ENCODE measurements at regions not wholly inside any gene's neighbourhood (a gene's known extent, or its start where the extent isn't known, plus 50 kb on each side); places are given as distances from the start of the nearest gene placed in this dataset.

DNA sequence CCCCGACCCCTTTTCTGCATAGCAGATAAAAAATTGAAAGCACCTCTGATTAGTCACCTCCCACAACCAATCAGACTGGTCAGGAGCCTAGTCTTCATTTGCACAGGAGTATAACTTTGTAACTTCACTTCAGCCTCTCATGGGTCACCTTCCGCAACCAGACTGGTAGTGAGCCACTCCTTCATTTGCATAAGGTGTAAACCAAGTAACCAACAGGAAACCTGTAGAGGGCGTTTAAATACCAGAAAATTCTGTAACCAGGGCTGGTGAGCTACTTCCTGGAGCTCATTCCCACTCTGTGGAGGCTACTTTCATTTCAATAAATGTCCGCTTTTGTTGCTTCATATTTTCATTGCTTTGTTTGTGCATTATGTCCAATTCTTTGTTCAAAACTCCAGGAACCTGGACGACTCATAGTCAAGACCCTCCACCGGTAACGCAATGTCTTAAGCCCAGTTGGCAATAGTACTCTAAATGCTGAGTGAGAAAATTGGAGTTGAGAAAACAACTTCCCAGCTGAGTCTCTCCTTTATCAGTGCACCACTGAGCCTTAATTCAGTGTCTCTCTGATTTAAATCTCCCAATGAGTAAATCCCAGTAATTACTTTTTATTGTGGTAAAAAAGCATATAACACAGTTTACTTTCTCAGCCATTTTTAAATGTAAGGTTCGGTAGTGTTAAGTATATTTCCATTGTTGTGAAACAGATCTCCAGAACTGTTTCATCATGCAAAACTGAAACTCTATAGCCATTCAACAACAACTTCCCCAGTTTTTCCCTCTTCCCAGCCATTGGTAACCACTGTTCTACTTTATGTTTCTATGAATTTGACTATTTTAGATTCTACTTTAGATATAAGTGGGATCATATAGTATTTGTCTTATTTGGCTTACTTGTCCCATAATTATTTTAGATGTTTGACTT is 392.7 kb upstream of the SLC8A1 start:
- H3K4me1 ChIP-seq (ENCODE audit: control insufficient read depth in 3 of 3, insufficient read depth in 2 of 3, low read depth in 1 of 3, low read length in 2 of 3) = no peaks in the 10 kb centered on the region
- H3K27me3 ChIP-seq (ENCODE audit: control insufficient read depth in 3 of 3, insufficient read depth in 3 of 3, low read length in 3 of 3) = no peaks in the 10 kb centered on the region
- 73 to 82% (median 80%) methylated on average over 8 of the region's 8 CpGs for WGBS, 3 donors
- H3K27ac ChIP-seq (ENCODE audit: low read depth in 1 of 3, low read length in 2 of 3) = no peak overlapping the region
- DNase-seq (peak in 1 of 2 donors; percentile 10), FAIRE-seq (no peak)
- H3K36me3 ChIP-seq (ENCODE audit: control insufficient read depth in 3 of 3, insufficient read depth in 2 of 3, low read depth in 1 of 3, low read length in 3 of 3) = no peaks in the 10 kb centered on the region
- no peaks in the 10 kb centered on the region for H3K9me3 ChIP-seq (ENCODE audit: control insufficient read depth in 2 of 2, insufficient read depth in 1 of 2, low read depth in 1 of 2, low read length in 1 of 2)
- H3K4me3 ChIP-seq (ENCODE audit: low read depth in 1 of 3, low read length in 3 of 3) = no peak overlapping the region

DNA sequence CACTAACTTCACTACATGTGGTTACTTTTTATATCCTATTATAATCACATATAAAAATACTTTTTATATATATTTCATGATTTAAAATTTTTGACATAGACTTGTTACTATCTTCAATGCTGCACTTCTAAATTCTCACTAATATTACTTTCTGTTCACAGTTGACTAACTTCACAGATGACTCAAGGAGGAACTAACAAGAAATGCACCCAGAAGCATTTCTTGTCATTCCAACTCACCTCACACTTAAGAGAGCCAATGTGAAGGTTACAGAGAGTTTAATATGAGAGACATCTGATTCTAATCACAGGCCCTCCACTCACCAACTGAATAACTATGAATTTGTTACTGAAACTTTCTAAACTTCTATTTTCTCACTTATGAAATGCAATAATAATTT is 399.8 kb upstream of the SLC8A1 start:
- H3K9me3 ChIP-seq (ENCODE audit: control insufficient read depth in 2 of 2, insufficient read depth in 1 of 2, low read depth in 1 of 2, low read length in 1 of 2) = no peaks in the 10 kb centered on the region
- no peak for FAIRE-seq
- no peak overlapping the region for H3K27ac ChIP-seq (ENCODE audit: low read depth in 1 of 3, low read length in 2 of 3)
- H3K4me1 ChIP-seq (ENCODE audit: control insufficient read depth in 3 of 3, insufficient read depth in 2 of 3, low read depth in 1 of 3, low read length in 2 of 3) = no peaks in the 10 kb centered on the region
- H3K27me3 ChIP-seq (ENCODE audit: control insufficient read depth in 3 of 3, insufficient read depth in 3 of 3, low read length in 3 of 3) = no peaks in the 10 kb centered on the region
- DNase-seq = no peak
- no peaks in the 10 kb centered on the region for H3K36me3 ChIP-seq (ENCODE audit: control insufficient read depth in 3 of 3, insufficient read depth in 2 of 3, low read depth in 1 of 3, low read length in 3 of 3)
- H3K4me3 ChIP-seq (ENCODE audit: low read depth in 1 of 3, low read length in 3 of 3) = no peak overlapping the region

DNA sequence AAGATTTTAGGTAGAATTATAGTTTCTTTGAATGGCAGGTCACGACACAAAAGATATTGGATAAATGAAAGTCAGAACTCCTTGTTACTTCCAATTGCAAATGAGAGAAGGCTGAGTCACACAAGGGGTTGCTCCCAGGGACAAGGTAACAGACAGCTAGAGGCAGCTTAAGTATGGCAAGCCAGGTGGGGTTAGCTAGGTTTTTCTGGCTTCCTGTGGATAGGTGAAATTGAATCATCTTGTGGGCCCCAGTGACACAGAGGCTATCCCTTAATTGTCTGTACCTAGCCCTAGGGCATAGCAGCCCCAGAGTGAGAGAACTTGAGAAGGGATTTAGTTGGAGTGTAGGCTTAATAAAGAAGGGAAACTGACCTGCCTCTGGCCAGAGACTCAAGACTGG is 407.7 kb upstream of the SLC8A1 start:
- FAIRE-seq (no peak), DNase-seq (no peak)
- H3K27me3 ChIP-seq (ENCODE audit: control insufficient read depth in 3 of 3, insufficient read depth in 3 of 3, low read length in 3 of 3) = no peaks in the 10 kb centered on the region
- H3K4me3 ChIP-seq (ENCODE audit: low read depth in 1 of 3, low read length in 3 of 3) = no peak overlapping the region
- H3K9me3 ChIP-seq (ENCODE audit: control insufficient read depth in 2 of 2, insufficient read depth in 1 of 2, low read depth in 1 of 2, low read length in 1 of 2) = no peaks in the 10 kb centered on the region
- no peaks in the 10 kb centered on the region for H3K36me3 ChIP-seq (ENCODE audit: control insufficient read depth in 3 of 3, insufficient read depth in 2 of 3, low read depth in 1 of 3, low read length in 3 of 3)
- no peaks in the 10 kb centered on the region for H3K4me1 ChIP-seq (ENCODE audit: control insufficient read depth in 3 of 3, insufficient read depth in 2 of 3, low read depth in 1 of 3, low read length in 2 of 3)
- no peak overlapping the region for H3K27ac ChIP-seq (ENCODE audit: low read depth in 1 of 3, low read length in 2 of 3)
- 78 to 86% (median 84%) methylated on average over 1 of the region's 1 CpG for WGBS, 3 donors

DNA sequence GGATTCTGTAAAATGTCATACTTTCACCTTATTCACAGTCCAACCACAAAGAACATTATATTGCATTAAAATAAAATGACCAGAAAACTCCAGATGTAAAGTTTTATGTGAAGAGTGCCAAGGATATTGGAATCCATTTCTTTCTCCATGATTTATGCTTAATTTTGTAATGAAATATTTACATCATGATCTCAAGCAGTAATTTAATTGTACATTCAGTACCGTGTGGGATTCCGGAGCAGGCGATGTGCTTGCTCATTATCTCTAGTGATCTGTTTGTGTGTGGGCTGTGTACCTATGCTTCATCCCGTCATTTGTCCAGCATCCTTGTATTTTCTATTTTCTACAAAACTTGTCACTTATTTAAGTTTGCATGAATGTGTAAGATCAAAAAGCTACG is 415.9 kb upstream of the SLC8A1 start:
- Histone ChIP-seq H3K27ac (ENCODE audit: low read depth in 1 of 3, low read length in 2 of 3) (no peak overlapping the region), H3K9me3 (ENCODE audit: control insufficient read depth in 2 of 2, insufficient read depth in 1 of 2, low read depth in 1 of 2, low read length in 1 of 2) (no peaks in the 10 kb centered on the region), H3K4me1 (ENCODE audit: control insufficient read depth in 3 of 3, insufficient read depth in 2 of 3, low read depth in 1 of 3, low read length in 2 of 3) (no peaks in the 10 kb centered on the region), H3K27me3 (ENCODE audit: control insufficient read depth in 3 of 3, insufficient read depth in 3 of 3, low read length in 3 of 3) (no peaks in the 10 kb centered on the region), H3K36me3 (ENCODE audit: control insufficient read depth in 3 of 3, insufficient read depth in 2 of 3, low read depth in 1 of 3, low read length in 3 of 3) (no peaks in the 10 kb centered on the region), H3K4me3 (ENCODE audit: low read depth in 1 of 3, low read length in 3 of 3) (no peak overlapping the region)
- WGBS, 3 donors = 74 to 88% (median 86%) methylated on average over 5 of the region's 5 CpGs
- DNase-seq (no peak), FAIRE-seq (no peak)

DNA sequence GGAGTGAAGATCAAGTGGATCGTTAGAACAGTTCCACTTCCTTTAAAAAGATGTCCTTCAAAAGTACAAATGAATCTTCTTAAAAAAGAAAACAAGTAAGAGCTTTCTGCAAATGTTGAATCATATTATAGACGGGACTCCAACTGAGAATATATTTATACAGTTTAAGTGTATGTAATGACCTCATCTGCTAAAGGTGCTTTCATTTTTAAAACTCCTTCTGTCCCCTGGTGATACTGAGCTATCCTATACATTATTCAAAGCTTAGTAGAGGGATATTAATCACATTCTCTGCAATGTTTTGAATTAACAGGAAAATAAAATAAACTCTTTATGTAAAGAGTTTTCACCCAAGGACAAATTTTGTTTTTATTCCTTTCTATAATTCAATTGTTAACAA is 420.7 kb upstream of the SLC8A1 start:
- H3K27ac ChIP-seq (ENCODE audit: low read depth in 1 of 3, low read length in 2 of 3) = no peak overlapping the region
- no peak for DNase-seq
- H3K4me3 ChIP-seq (ENCODE audit: low read depth in 1 of 3, low read length in 3 of 3) = no peak overlapping the region
- H3K27me3 ChIP-seq (ENCODE audit: control insufficient read depth in 3 of 3, insufficient read depth in 3 of 3, low read length in 3 of 3) = no peaks in the 10 kb centered on the region
- 41 to 49% (median 46%) methylated on average over 2 of the region's 2 CpGs for WGBS, 3 donors
- H3K36me3 ChIP-seq (ENCODE audit: control insufficient read depth in 3 of 3, insufficient read depth in 2 of 3, low read depth in 1 of 3, low read length in 3 of 3) = no peaks in the 10 kb centered on the region
- H3K4me1 ChIP-seq (ENCODE audit: control insufficient read depth in 3 of 3, insufficient read depth in 2 of 3, low read depth in 1 of 3, low read length in 2 of 3) = no peaks in the 10 kb centered on the region
- FAIRE-seq = no peak
- no peaks in the 10 kb centered on the region for H3K9me3 ChIP-seq (ENCODE audit: control insufficient read depth in 2 of 2, insufficient read depth in 1 of 2, low read depth in 1 of 2, low read length in 1 of 2)

DNA sequence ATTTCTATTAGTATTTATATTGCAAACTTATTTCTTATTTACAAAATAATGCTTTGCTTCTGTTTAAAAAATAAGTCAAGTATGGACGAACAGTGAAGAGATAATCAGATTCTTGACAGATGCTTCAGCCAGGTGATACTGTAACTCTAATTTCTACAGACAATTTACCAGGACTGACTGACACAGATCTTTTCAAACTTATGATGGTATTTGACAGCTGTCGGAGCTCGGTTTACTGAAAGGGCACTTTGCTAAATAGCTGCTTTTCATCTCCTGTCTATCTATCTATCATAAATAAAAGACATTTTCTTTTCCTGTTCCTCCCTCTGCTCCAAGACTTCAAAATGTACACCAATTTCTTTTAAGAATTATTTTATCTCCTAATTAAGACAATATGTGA is 422.5 kb upstream of the SLC8A1 start:
- WGBS, 3 donors = 74 to 84% (median 82%) methylated on average over 3 of the region's 3 CpGs

DNA sequence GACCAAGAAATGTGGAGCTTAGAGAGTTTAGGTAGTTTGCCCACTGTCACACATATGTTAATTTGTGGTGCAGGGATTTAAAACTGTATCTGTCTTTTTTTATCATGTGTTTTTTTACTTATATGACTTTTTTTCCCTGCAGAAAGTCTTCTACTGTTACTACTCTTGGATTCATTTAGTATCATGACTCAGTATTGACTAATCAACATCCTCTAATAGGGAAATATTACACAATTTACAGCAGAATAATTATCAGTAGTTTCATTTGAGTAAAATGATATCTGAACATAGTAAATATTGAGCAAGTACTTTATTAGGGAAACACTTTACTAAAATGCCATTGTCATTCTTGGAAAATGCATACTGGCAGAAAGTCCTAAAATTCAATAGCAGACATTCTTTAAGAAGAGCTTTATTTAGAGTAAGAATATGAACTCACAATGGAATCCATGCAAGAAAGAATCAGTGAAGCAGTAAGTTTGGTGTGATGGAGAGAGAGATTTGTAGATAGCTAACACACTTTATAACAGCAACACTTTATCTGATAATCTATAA is 425.9 kb upstream of the SLC8A1 start:
- Histone ChIP-seq H3K27ac (ENCODE audit: low read depth in 1 of 3, low read length in 2 of 3) (no peak overlapping the region), H3K4me1 (ENCODE audit: control insufficient read depth in 3 of 3, insufficient read depth in 2 of 3, low read depth in 1 of 3, low read length in 2 of 3) (no peaks in the 10 kb centered on the region), H3K9me3 (ENCODE audit: control insufficient read depth in 2 of 2, insufficient read depth in 1 of 2, low read depth in 1 of 2, low read length in 1 of 2) (no peaks in the 10 kb centered on the region), H3K4me3 (ENCODE audit: low read depth in 1 of 3, low read length in 3 of 3) (no peak overlapping the region), H3K27me3 (ENCODE audit: control insufficient read depth in 3 of 3, insufficient read depth in 3 of 3, low read length in 3 of 3) (no peaks in the 10 kb centered on the region), H3K36me3 (ENCODE audit: control insufficient read depth in 3 of 3, insufficient read depth in 2 of 3, low read depth in 1 of 3, low read length in 3 of 3) (no peaks in the 10 kb centered on the region)
- no peak for DNase-seq
- FAIRE-seq = no peak

More for the DNA sequence above, 422.5 kb upstream of the SLC8A1 start:
- no peak for DNase-seq
- H3K27ac ChIP-seq (ENCODE audit: low read depth in 1 of 3, low read length in 2 of 3) = no peak overlapping the region
- no peaks in the 10 kb centered on the region for H3K27me3 ChIP-seq (ENCODE audit: control insufficient read depth in 3 of 3, insufficient read depth in 3 of 3, low read length in 3 of 3)
- no peaks in the 10 kb centered on the region for H3K9me3 ChIP-seq (ENCODE audit: control insufficient read depth in 2 of 2, insufficient read depth in 1 of 2, low read depth in 1 of 2, low read length in 1 of 2)
- H3K36me3 ChIP-seq (ENCODE audit: control insufficient read depth in 3 of 3, insufficient read depth in 2 of 3, low read depth in 1 of 3, low read length in 3 of 3) = no peaks in the 10 kb centered on the region
- no peak for FAIRE-seq
- H3K4me3 ChIP-seq (ENCODE audit: low read depth in 1 of 3, low read length in 3 of 3) = no peak overlapping the region
- no peaks in the 10 kb centered on the region for H3K4me1 ChIP-seq (ENCODE audit: control insufficient read depth in 3 of 3, insufficient read depth in 2 of 3, low read depth in 1 of 3, low read length in 2 of 3)

DNA sequence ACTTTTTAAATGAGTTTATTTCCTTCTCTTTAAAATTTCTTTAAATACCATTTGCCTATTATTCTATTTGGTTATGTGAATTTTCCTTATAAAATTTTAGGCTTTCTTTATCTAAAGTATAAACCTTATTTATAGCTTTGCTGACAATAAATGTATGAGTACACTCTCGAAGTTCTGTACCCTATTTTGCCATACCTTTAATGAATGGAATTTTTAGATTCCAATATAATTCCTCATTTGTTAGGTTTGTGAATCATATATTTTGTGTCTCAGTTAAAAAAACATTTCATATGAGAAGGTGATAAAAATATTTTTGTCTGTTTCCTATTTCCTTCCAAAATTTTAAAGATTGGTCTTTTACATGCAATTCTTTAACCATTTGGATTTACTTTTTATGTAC is 427.4 kb upstream of the SLC8A1 start:
- DNase-seq = no peak
- no peaks in the 10 kb centered on the region for H3K9me3 ChIP-seq (ENCODE audit: control insufficient read depth in 2 of 2, insufficient read depth in 1 of 2, low read depth in 1 of 2, low read length in 1 of 2)
- no peaks in the 10 kb centered on the region for H3K36me3 ChIP-seq (ENCODE audit: control insufficient read depth in 3 of 3, insufficient read depth in 2 of 3, low read depth in 1 of 3, low read length in 3 of 3)
- H3K4me3 ChIP-seq (ENCODE audit: low read depth in 1 of 3, low read length in 3 of 3) = no peak overlapping the region
- WGBS, 3 donors = 40 to 75% (median 47%) methylated on average over 1 of the region's 1 CpG
- no peak overlapping the region for H3K27ac ChIP-seq (ENCODE audit: low read depth in 1 of 3, low read length in 2 of 3)
- no peaks in the 10 kb centered on the region for H3K27me3 ChIP-seq (ENCODE audit: control insufficient read depth in 3 of 3, insufficient read depth in 3 of 3, low read length in 3 of 3)
- FAIRE-seq = no peak
- no peaks in the 10 kb centered on the region for H3K4me1 ChIP-seq (ENCODE audit: control insufficient read depth in 3 of 3, insufficient read depth in 2 of 3, low read depth in 1 of 3, low read length in 2 of 3)

DNA sequence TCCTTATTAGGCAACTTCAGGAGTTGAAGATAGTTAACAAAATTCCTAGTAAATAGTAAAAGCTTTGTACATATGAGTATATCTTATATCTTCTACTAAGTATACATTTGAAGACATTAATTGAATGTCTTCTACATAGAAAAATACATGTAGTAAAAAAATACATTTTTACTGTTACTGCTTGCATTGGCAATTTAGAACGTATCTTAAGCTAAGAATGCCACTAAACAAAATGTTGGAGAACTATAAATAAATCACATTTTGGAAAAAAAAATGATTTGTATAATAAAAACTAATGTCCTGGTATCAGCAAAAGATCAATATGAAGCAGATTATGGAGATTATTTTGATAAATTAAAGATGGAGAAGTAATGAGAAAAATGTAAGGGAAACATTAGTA is 434.2 kb upstream of the SLC8A1 start:
- Histone ChIP-seq H3K27ac (ENCODE audit: low read depth in 1 of 3, low read length in 2 of 3) (no peak overlapping the region), H3K27me3 (ENCODE audit: control insufficient read depth in 3 of 3, insufficient read depth in 3 of 3, low read length in 3 of 3) (no peaks in the 10 kb centered on the region), H3K4me1 (ENCODE audit: control insufficient read depth in 3 of 3, insufficient read depth in 2 of 3, low read depth in 1 of 3, low read length in 2 of 3) (no peaks in the 10 kb centered on the region), H3K9me3 (ENCODE audit: control insufficient read depth in 2 of 2, insufficient read depth in 1 of 2, low read depth in 1 of 2, low read length in 1 of 2) (no peaks in the 10 kb centered on the region), H3K4me3 (ENCODE audit: low read depth in 1 of 3, low read length in 3 of 3) (no peak overlapping the region), H3K36me3 (ENCODE audit: control insufficient read depth in 3 of 3, insufficient read depth in 2 of 3, low read depth in 1 of 3, low read length in 3 of 3) (no peaks in the 10 kb centered on the region)
- no peak for DNase-seq
- FAIRE-seq = no peak
- WGBS, 3 donors = 77 to 89% (median 88%) methylated on average over 1 of the region's 1 CpG
